ENCODE measurements at regions not wholly inside any gene's neighbourhood (a gene's known extent, or its start where the extent isn't known, plus 50 kb on each side); places are given as distances from the start of the nearest gene placed in this dataset.

DNA sequence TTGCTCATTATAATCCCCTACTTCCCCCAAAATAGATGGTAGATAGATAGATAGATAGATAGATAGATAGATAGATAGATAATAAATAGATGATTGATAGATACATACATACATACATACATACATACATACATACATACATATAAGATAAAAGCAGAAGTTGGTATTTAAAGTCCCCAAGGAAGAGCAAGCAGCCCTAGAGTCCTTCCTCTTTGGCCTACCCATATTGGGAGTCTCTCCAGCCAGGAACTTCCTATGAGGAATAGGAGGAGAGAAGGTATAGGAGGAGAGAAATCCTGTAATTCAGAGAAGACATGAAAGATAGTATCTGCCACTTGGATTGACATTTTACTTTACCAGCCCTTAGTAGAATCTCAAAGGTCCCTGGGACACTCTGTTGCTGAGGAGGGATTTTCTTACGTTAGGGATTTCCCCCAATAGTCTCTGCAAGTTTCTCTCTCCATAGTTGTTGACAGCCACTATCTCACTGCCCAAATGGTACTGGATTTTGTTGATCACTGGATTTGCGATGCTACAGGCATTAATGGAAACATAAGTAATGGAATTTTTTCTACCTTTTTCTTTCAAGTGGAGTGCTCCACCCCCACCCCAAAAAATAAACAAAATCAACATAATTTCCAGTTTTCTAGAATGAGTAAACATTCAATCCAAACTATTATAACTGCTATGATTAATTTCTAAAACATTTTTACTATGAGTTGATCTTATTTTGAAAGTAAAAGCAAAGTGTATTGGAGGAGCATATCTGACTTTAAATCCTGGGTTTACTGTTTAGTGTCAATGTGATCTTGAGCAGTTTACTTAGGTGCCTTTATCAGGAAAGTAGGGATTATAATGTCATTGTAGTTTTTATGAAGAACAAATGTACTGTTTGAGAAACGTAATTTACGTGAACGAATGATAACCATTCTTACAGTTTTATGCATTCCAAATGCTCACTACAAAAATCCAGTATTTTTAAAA, 93.2 kb upstream of the TNFSF4 start:
- POLR2A ChIA-PET, result no interaction called here
- H3K27ac ChIP-seq (ENCODE audit: low read depth in 1 of 2, low read length in 2 of 2), result no peak overlapping the region
- Mint-ChIP-seq H3K27me3 (no peaks in the 10 kb centered on the region), H3K4me1 (ENCODE audit: low read depth) (peaks cover 28% of the 10 kb centered on the region), H3K9me3 (no peaks in the 10 kb centered on the region), H3K4me3 (no peak overlapping the region), H3K27ac (no peak overlapping the region), H3K36me3 (ENCODE audit: low read depth) (no peaks in the 10 kb centered on the region)
- DNase-seq (no peak), ATAC-seq (ENCODE audit: poor library complexity) (no peak)
- no peak overlapping the region for H3K4me3 ChIP-seq (ENCODE audit: low read length)
- no peaks in the 10 kb centered on the region for H3K27me3 ChIP-seq (ENCODE audit: control insufficient read depth in 1 of 2, insufficient read depth in 2 of 2, low read length in 2 of 2)
- TF ChIP-seq, protein P1, sequence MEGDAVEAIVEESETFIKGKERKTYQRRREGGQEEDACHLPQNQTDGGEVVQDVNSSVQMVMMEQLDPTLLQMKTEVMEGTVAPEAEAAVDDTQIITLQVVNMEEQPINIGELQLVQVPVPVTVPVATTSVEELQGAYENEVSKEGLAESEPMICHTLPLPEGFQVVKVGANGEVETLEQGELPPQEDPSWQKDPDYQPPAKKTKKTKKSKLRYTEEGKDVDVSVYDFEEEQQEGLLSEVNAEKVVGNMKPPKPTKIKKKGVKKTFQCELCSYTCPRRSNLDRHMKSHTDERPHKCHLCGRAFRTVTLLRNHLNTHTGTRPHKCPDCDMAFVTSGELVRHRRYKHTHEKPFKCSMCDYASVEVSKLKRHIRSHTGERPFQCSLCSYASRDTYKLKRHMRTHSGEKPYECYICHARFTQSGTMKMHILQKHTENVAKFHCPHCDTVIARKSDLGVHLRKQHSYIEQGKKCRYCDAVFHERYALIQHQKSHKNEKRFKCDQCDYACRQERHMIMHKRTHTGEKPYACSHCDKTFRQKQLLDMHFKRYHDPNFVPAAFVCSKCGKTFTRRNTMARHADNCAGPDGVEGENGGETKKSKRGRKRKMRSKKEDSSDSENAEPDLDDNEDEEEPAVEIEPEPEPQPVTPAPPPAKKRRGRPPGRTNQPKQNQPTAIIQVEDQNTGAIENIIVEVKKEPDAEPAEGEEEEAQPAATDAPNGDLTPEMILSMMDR (IDR thresholded peaks at IDR 0.05), result no peak
- no peaks in the 10 kb centered on the region for H3K36me3 ChIP-seq (ENCODE audit: insufficient read depth, low read length)
- CTCF ChIA-PET, result no interaction called here
- intact Hi-C loops (cut with DNase I, micrococcal nuclease), result no loop called here
- H3K9me3 ChIP-seq (ENCODE audit: control insufficient read depth in 1 of 2, insufficient read depth in 1 of 2, low read length in 2 of 2), result no peaks in the 10 kb centered on the region
- H3K4me1 ChIP-seq (ENCODE audit: insufficient read depth, low read length), result peaks cover 3% of the 10 kb centered on the region

DNA sequence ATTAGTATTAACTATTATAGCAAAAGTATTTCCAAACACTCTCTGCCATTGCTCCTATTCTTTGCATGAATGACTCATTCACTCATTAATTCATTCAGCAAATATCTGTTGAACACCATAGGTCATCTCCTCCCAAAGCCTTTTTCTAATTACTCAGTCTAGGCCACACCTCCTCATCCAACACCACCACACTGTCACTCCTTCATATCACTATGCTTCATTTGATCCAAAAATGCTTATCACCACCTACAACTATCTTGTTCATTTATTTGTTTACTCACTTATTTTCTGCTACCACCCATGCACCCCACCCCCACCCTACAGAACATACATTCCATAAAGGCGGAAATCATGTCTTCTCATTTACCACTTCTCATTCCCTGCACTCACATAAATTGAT, 94.4 kb upstream of the TNFSF4 start:
- Histone ChIP-seq H3K4me1 (ENCODE audit: insufficient read depth, low read length) (peaks cover 3% of the 10 kb centered on the region), H3K36me3 (ENCODE audit: insufficient read depth, low read length) (no peaks in the 10 kb centered on the region), H3K4me3 (ENCODE audit: low read length) (no peak overlapping the region), H3K9me3 (ENCODE audit: control insufficient read depth in 1 of 2, insufficient read depth in 1 of 2, low read length in 2 of 2) (no peaks in the 10 kb centered on the region), H3K27ac (ENCODE audit: low read depth in 1 of 2, low read length in 2 of 2) (no peak overlapping the region), H3K27me3 (ENCODE audit: control insufficient read depth in 1 of 2, insufficient read depth in 2 of 2, low read length in 2 of 2) (no peaks in the 10 kb centered on the region)
- TF ChIP-seq, protein P1 (IDR thresholded peaks at IDR 0.05), result no peak
- H3K4me1 Mint-ChIP-seq (ENCODE audit: low read depth), result peaks cover 28% of the 10 kb centered on the region
- no peak for ATAC-seq (ENCODE audit: poor library complexity)
- no peak overlapping the region for H3K27ac Mint-ChIP-seq
- no peak overlapping the region for H3K4me3 Mint-ChIP-seq
- no peak for DNase-seq
- intact Hi-C loops (cut with DNase I, micrococcal nuclease), result no loop called here
- ChIA-PET CTCF (no interaction called here), POLR2A (no interaction called here)
- no peaks in the 10 kb centered on the region for H3K27me3 Mint-ChIP-seq
- H3K36me3 Mint-ChIP-seq (ENCODE audit: low read depth), result no peaks in the 10 kb centered on the region
- no peaks in the 10 kb centered on the region for H3K9me3 Mint-ChIP-seq

DNA sequence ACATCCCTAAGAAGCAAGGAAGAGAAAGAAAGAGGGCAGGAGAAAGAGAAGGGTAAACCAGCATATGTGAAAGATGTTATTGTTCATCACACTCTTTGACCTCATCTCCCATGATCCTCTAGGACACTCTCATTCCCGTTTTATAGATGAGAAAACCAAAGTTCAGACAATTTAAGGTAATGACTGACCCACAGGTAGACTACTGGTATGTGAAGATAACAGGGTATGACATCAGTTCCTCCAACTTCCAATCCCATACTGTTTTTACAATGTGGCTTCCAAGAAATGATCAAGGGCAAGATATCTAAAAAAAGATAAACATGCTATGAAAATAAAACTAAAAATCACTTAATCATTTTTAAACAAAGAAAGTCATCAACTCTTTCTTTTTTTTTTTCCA, 95.2 kb upstream of the TNFSF4 start:
- ChIA-PET CTCF (no interaction called here), POLR2A (no interaction called here)
- Mint-ChIP-seq H3K36me3 (ENCODE audit: low read depth) (no peaks in the 10 kb centered on the region), H3K27ac (no peak overlapping the region), H3K4me3 (no peak overlapping the region), H3K4me1 (ENCODE audit: low read depth) (peaks cover 21% of the 10 kb centered on the region), H3K9me3 (no peaks in the 10 kb centered on the region), H3K27me3 (no peaks in the 10 kb centered on the region)
- Histone ChIP-seq H3K27me3 (ENCODE audit: control insufficient read depth in 1 of 2, insufficient read depth in 2 of 2, low read length in 2 of 2) (no peaks in the 10 kb centered on the region), H3K4me3 (ENCODE audit: low read length) (no peak overlapping the region), H3K9me3 (ENCODE audit: control insufficient read depth in 1 of 2, insufficient read depth in 1 of 2, low read length in 2 of 2) (no peaks in the 10 kb centered on the region), H3K27ac (ENCODE audit: low read depth in 1 of 2, low read length in 2 of 2) (no peak overlapping the region), H3K36me3 (ENCODE audit: insufficient read depth, low read length) (no peaks in the 10 kb centered on the region), H3K4me1 (ENCODE audit: insufficient read depth, low read length) (peaks cover 3% of the 10 kb centered on the region)
- DNase-seq, result no peak
- TF ChIP-seq, protein P1 (IDR thresholded peaks at IDR 0.05), result no peak
- intact Hi-C loops (cut with DNase I, micrococcal nuclease), result no loop called here
- no peak for ATAC-seq (ENCODE audit: poor library complexity)
